ENCODE measurements at regions not wholly inside any gene's neighbourhood (a gene's known extent, or its start where the extent isn't known, plus 50 kb on each side); places are given as distances from the start of the nearest gene placed in this dataset.

- FAIRE-seq (no peak), DNase-seq (ENCODE audit: insufficient read length, low spot score) (no peak)
- TF ChIP-seq CTCF (IDR thresholded peaks at IDR 0.05; ENCODE audit: insufficient read depth, missing control alignments), result no peak
These were observed 921.3 kb downstream of the METTL15 start for GRCh38 chr11:29029452-29029851.

- no peak for TF ChIP-seq CTCF (IDR thresholded peaks at IDR 0.05; ENCODE audit: insufficient read depth, missing control alignments)
- FAIRE-seq, result no peak
- no peak for DNase-seq (ENCODE audit: insufficient read length, low spot score)
These were observed 919.2 kb downstream of the METTL15 start for GRCh38 chr11:29027436-29027835.

- no peak for DNase-seq (ENCODE audit: insufficient read length, low spot score)
- FAIRE-seq, result no peak
These were observed 918.1 kb downstream of the METTL15 start for GRCh38 chr11:29026286-29026685.

GRCh38 chr11:29025001-29025400, 916.8 kb downstream of the METTL15 start:
- TF ChIP-seq CTCF (IDR thresholded peaks at IDR 0.05; ENCODE audit: insufficient read depth, missing control alignments), result no peak
- no peak for FAIRE-seq
- no peak for DNase-seq (ENCODE audit: insufficient read length, low spot score)

More at GRCh38 chr11:29026286-29026685, 918.1 kb downstream of the METTL15 start:
- no peak for TF ChIP-seq CTCF (IDR thresholded peaks at IDR 0.05; ENCODE audit: insufficient read depth, missing control alignments)

- no peak for FAIRE-seq
- no peak for TF ChIP-seq CTCF (IDR thresholded peaks at IDR 0.05; ENCODE audit: insufficient read depth, missing control alignments)
- no peak for DNase-seq (ENCODE audit: insufficient read length, low spot score)
These were observed 916.2 kb downstream of the METTL15 start for GRCh38 chr11:29024386-29024785.

GRCh38 chr11:29023761-29024160, 915.6 kb downstream of the METTL15 start:
- no peak for FAIRE-seq
- DNase-seq (ENCODE audit: insufficient read length, low spot score), result no peak
- TF ChIP-seq CTCF (IDR thresholded peaks at IDR 0.05; ENCODE audit: insufficient read depth, missing control alignments), result no peak

- FAIRE-seq, result no peak
- DNase-seq (ENCODE audit: insufficient read length, low spot score), result no peak
- TF ChIP-seq CTCF (IDR thresholded peaks at IDR 0.05; ENCODE audit: insufficient read depth, missing control alignments), result no peak
These were observed 914.5 kb downstream of the METTL15 start for GRCh38 chr11:29022676-29023075.

All from D721Med (cell line).